Cardiac fibroblast (primary cell): ENCODE measurements at regions not wholly inside any gene's neighbourhood (a gene's known extent, or its start where the extent isn't known, plus 50 kb on each side); places are given as distances from the start of the nearest gene placed in this dataset.

Experiments used
- DNase-seq, 2 donors: peaks; one replicate each; pipeline versions ENCODE4 v3.0.0 to v3.0.0-alpha.2; 2010; ENCODE audit warnings: low read depth in 2 of 2
- H3K4me3 ChIP-seq, 2 donors: replicated peaks in 1 of 2; 1 replicate in 1 of 2; 2 replicates in 1 of 2; pipeline ENCODE4 v1.5.1; 2011; ENCODE audit warnings: low read depth in 2 of 2, low read length in 2 of 2, mild to moderate bottlenecking in 2 of 2, moderate library complexity in 1 of 2
- CTCF ChIP-seq: IDR thresholded peaks from one replicate; pipeline ENCODE4 v1.5.1; 2011; ENCODE audit warnings: low read depth, mild to moderate bottlenecking, low read length, inconsistent platforms

DNA sequence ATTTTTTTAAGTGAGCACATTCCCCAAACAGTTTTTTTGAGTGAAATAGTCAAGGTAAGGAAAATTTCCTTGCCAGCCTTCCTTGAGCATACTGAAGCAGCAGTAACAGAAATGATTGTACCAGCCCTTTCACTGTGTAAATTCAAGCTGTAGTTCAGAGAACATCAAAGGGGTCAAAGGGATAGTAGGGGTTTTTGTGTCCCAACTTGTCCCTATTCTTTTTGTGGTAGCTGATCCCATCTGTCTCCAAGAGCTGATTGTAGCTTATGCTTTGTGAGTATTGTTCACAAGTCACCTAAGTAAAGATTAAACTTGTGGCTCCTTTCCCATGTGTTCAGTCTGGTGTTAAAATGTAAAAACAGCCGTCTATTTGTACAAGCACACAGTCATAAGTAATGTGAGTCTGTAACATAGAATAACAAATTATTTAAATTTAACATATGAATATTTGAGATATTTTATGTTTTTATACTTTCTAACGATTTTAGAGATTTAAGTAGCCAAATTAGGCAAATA is 185.0 kb downstream of the CENPW start:
- H3K4me3 ChIP-seq: no peak overlapping the region
- TF ChIP-seq CTCF: no peak
- no peak for DNase-seq

DNA sequence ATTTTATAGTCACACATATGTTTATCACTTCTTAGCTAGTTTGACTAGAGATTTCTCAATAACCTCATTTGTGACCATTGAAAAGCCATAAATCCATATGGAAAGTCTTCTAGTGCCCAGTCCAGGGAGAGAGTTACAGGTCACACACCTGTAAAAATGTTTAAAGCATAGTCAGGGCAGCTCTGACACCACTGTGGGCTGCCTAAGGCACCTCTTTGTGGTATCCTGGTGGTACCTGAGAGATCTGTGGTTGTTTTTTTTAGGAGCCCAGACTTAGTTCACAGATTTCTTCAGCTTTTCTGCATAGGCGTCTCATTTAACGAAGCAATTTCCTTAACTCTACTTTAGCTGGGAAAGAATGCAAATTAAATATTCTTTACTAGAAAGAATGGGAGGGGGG is 186.6 kb downstream of the CENPW start:
- TF ChIP-seq CTCF: no peak
- no peak overlapping the region for H3K4me3 ChIP-seq
- DNase-seq: no peak

GRCh38 chr6:126526996-126527606 is 187.2 kb downstream of the CENPW start:
- H3K4me3 ChIP-seq: no peak overlapping the region
- no peak for DNase-seq
- TF ChIP-seq CTCF: no peak

DNA sequence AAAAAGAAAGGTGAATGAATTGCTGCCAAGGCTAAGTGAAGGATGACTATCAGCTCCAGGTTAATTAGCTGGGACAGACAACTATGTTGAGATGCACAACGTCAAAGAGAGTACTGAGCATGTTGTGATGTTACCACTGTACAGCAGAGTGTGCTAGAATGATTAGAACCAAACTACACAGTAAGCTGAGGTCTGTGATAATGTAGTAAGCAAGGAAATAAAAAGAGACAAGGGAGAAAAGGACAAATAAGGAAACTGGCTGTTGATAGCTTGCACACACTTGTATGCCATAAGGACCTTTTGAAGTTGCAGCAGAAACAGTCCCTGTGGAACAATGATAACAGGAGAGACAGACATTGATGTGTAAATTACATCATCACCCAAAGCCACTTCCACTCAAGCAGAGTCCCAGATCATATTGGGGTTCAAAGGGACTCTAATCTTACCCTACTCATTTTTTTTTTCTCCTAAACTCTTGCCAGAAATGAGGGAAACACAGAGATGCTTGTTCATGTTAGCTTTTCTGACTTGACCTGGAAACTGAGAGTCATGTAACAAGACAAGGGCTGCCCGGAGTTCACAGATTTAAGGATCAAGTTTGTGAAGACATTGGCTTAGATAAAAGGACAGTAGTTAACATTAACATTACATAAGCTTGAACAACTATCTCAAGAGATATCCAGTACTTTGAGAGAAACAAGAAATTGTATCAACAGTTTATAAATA is 189.9 kb downstream of the CENPW start:
- no peak for TF ChIP-seq CTCF
- DNase-seq: no peak

GRCh38 chr6:126530775-126531174 is 190.9 kb downstream of the CENPW start:
- DNase-seq: no peak
- no peak for TF ChIP-seq CTCF

More for the DNA sequence above, 189.9 kb downstream of the CENPW start:
- no peak overlapping the region for H3K4me3 ChIP-seq

GRCh38 chr6:126531286-126531685 is 191.4 kb downstream of the CENPW start:
- H3K4me3 ChIP-seq: no peak overlapping the region

More at GRCh38 chr6:126530775-126531174, 190.9 kb downstream of the CENPW start:
- no peak overlapping the region for H3K4me3 ChIP-seq

More at GRCh38 chr6:126531286-126531685, 191.4 kb downstream of the CENPW start:
- TF ChIP-seq CTCF: no peak
- DNase-seq: no peak
